ENCODE measurements at regions not wholly inside any gene's neighbourhood (a gene's known extent, or its start where the extent isn't known, plus 50 kb on each side); places are given as distances from the start of the nearest gene placed in this dataset.

DNA sequence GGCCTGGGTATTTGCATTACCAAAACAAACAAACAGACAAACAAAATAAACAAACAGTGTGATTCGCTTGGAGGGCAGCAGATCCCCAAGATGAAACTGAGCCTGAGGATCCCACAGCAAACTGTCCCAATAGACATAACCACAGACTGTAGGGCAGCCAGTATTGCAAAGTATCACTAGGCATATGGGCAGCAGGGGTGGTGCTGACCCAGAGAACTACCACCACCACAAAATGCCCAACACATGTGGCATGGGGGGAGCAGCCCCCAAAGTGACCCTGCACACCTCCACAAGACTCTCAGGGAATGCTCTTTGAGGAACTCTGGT lies 330.1 kb downstream of the CYRIA start:
- Mint-ChIP-seq H3K4me1 (no peaks in the 10 kb centered on the region), H3K36me3 (ENCODE audit: low read depth) (no peaks in the 10 kb centered on the region), H3K4me3 (no peak overlapping the region)

DNA sequence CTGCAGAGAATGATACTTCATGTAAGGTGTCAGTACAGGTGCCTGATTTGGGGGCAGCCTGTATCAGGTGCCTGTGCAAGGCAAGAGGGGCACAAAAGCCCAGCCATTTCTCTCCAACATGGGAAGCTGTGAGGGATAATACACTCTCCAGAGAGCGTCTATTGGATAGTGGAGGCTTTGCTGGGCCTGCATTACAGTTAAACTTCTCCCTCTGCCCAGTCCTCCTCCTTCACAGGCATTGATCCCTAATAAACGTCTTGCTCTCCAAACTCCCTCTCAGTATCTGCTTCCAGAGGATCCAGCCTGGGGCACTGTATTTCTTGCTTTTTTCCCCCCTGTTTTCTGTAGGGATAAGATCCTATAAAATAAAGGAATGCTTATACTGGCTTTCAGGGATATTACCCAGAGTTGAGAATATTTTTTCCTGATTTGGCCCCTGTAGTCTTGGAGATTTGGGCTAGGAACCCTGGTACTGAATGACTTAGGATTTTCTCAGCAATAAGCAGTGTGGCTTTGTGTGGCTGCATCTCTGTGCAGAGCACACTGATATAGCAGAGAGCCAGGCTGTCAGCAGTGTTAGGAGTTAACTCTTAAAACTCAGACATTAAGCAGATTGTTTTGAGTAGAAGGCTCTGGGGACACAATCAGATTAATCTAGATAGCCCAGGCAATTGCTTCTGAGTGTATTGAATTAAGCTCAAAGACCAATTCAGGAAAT lies 330.6 kb downstream of the CYRIA start:
- H3K27me3 Mint-ChIP-seq = no peaks in the 10 kb centered on the region

More for the DNA sequence above, 330.1 kb downstream of the CYRIA start:
- ATAC-seq (no peak), DNase-seq (no peak)
- H3K27ac Mint-ChIP-seq = no peak overlapping the region
- H3K9me3 Mint-ChIP-seq = peaks cover 23% of the 10 kb centered on the region
- H3K27me3 Mint-ChIP-seq = no peaks in the 10 kb centered on the region

DNA sequence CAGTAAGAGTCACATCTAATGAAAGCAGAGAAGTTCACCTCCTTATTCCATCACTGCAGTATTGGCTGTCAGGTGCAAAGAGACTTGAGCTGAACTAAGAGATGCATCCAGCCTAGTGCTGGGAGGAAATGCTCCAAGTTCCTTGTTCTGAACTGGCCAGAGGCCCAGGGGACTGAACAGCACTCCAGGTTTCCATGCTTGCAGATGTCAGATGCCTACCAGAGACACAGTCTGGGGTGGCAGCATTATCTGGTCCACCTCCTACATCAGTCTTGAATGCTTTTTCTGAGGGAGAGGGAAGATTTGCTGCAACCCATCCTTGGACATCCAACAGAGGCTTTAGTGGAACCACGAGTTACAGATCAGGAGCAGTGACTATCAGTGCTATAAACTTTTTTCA lies 331.3 kb downstream of the CYRIA start:
- no peaks in the 10 kb centered on the region for H3K4me1 Mint-ChIP-seq
- H3K36me3 Mint-ChIP-seq (ENCODE audit: low read depth) = no peaks in the 10 kb centered on the region
- H3K27ac Mint-ChIP-seq = no peak overlapping the region
- peaks cover 12% of the 10 kb centered on the region for H3K9me3 Mint-ChIP-seq
- ATAC-seq (no peak), DNase-seq (no peak)
- H3K4me3 Mint-ChIP-seq = no peak overlapping the region
- H3K27me3 Mint-ChIP-seq = no peaks in the 10 kb centered on the region

More for the DNA sequence above, 330.6 kb downstream of the CYRIA start:
- no peak overlapping the region for H3K4me3 Mint-ChIP-seq
- H3K9me3 Mint-ChIP-seq = peaks cover 19% of the 10 kb centered on the region
- no peak for ATAC-seq
- no peak for DNase-seq
- no peaks in the 10 kb centered on the region for H3K36me3 Mint-ChIP-seq (ENCODE audit: low read depth)
- H3K27ac Mint-ChIP-seq = no peak overlapping the region
- no peaks in the 10 kb centered on the region for H3K4me1 Mint-ChIP-seq

DNA sequence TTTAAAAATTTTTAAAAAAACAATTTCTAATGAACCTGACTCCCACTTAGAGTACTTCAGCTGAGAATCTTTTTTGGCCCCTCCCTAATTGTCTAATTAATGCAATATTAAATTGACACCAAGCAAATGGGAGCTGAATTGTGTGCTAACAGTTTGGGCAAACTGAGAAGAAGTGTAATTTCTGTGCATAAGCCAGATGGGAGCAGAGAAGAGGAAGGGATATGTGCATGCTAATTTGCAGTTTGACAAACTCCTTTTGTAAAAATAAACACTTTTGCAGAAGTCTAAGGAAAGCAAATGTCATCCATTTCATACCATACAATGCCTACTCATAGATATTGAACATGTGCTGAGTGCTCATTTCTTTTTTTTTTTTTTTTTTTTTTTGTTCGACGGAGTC lies 332.0 kb downstream of the CYRIA start:
- ATAC-seq = no peak
- no peak overlapping the region for H3K4me3 Mint-ChIP-seq
- H3K36me3 Mint-ChIP-seq (ENCODE audit: low read depth) = no peaks in the 10 kb centered on the region
- H3K4me1 Mint-ChIP-seq = no peaks in the 10 kb centered on the region
- peaks cover 5% of the 10 kb centered on the region for H3K9me3 Mint-ChIP-seq
- H3K27ac Mint-ChIP-seq = no peak overlapping the region
- no peak for DNase-seq
- H3K27me3 Mint-ChIP-seq = no peaks in the 10 kb centered on the region

GRCh38 chr2:16332681-16333557 lies 332.7 kb downstream of the CYRIA start:
- H3K27me3 Mint-ChIP-seq = no peaks in the 10 kb centered on the region
- ATAC-seq (no peak), DNase-seq (no peak)
- H3K9me3 Mint-ChIP-seq = no peaks in the 10 kb centered on the region
- H3K36me3 Mint-ChIP-seq (ENCODE audit: low read depth) = no peaks in the 10 kb centered on the region
- no peak overlapping the region for H3K27ac Mint-ChIP-seq
- no peak overlapping the region for H3K4me3 Mint-ChIP-seq
- no peaks in the 10 kb centered on the region for H3K4me1 Mint-ChIP-seq

DNA sequence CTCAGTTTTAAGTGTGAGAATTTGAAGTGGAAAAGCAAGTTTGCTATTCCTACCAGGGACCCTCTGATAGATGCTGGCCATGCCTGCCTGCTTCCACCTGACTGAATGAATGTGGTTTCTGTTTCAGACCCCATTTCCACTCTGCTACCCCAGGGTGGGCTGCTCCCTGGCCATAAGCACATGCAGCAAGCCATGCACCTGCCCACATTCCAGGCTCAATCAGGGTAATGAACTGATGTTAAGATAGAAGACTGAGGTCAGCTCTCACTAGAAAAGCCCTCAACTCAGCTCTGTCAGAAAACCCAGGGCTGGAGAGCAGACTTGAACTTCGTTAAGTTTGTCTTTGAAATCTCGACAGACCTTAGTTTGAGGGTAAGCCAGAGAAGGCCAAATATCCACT lies 333.9 kb downstream of the CYRIA start:
- H3K9me3 Mint-ChIP-seq = no peaks in the 10 kb centered on the region
- ATAC-seq = no peak

GRCh38 chr2:16330982-16331381 lies 334.7 kb downstream of the CYRIA start:
- no peaks in the 10 kb centered on the region for H3K36me3 Mint-ChIP-seq (ENCODE audit: low read depth)
- no peaks in the 10 kb centered on the region for H3K4me1 Mint-ChIP-seq
- no peaks in the 10 kb centered on the region for H3K9me3 Mint-ChIP-seq
- ATAC-seq (no peak), DNase-seq (no peak)
- H3K27me3 Mint-ChIP-seq = no peaks in the 10 kb centered on the region
- H3K27ac Mint-ChIP-seq = no peak overlapping the region
- H3K4me3 Mint-ChIP-seq = no peak overlapping the region

More for the DNA sequence above, 333.9 kb downstream of the CYRIA start:
- Mint-ChIP-seq H3K27me3 (no peaks in the 10 kb centered on the region), H3K27ac (no peak overlapping the region), H3K36me3 (ENCODE audit: low read depth) (no peaks in the 10 kb centered on the region), H3K4me1 (no peaks in the 10 kb centered on the region), H3K4me3 (no peak overlapping the region)
- DNase-seq = no peak

GRCh38 chr2:16330571-16330970 lies 335.1 kb downstream of the CYRIA start:
- ATAC-seq = no peak
- no peaks in the 10 kb centered on the region for H3K4me1 Mint-ChIP-seq
- H3K9me3 Mint-ChIP-seq = no peaks in the 10 kb centered on the region
- H3K36me3 Mint-ChIP-seq (ENCODE audit: low read depth) = no peaks in the 10 kb centered on the region
- H3K27me3 Mint-ChIP-seq = no peaks in the 10 kb centered on the region
- no peak for DNase-seq
- no peak overlapping the region for H3K27ac Mint-ChIP-seq
- no peak overlapping the region for H3K4me3 Mint-ChIP-seq

DNA sequence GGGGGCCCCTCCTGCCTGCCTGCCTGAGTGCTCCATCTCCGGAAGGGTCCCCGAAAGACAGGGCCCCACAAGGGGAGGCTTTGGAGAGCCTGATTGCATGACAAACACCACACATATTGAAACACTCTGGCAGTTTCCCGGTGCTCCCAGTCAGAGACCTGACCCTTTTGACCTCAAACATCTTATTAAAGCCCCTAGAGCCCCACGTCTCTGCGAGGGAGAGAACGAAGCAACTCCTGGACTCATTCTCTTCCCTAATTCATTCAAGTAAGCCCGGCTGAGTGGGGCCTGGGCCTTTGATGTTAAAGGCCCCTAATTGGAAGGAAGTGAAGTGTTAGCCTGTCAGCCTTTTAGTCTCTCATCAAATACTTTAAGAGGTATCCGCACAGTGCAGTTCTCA lies 335.6 kb downstream of the CYRIA start:
- Mint-ChIP-seq H3K9me3 (no peaks in the 10 kb centered on the region), H3K27ac (no peak overlapping the region), H3K36me3 (ENCODE audit: low read depth) (no peaks in the 10 kb centered on the region), H3K27me3 (no peaks in the 10 kb centered on the region), H3K4me3 (no peak overlapping the region), H3K4me1 (no peaks in the 10 kb centered on the region)
- no peak for ATAC-seq
- no peak for DNase-seq

GRCh38 chr2:16329421-16329820 lies 336.2 kb downstream of the CYRIA start:
- no peak overlapping the region for H3K27ac Mint-ChIP-seq
- no peaks in the 10 kb centered on the region for H3K27me3 Mint-ChIP-seq
- no peak for ATAC-seq
- H3K9me3 Mint-ChIP-seq = no peaks in the 10 kb centered on the region
- no peak for DNase-seq
- no peaks in the 10 kb centered on the region for H3K36me3 Mint-ChIP-seq (ENCODE audit: low read depth)
- H3K4me1 Mint-ChIP-seq = no peaks in the 10 kb centered on the region
- no peak overlapping the region for H3K4me3 Mint-ChIP-seq

DNA sequence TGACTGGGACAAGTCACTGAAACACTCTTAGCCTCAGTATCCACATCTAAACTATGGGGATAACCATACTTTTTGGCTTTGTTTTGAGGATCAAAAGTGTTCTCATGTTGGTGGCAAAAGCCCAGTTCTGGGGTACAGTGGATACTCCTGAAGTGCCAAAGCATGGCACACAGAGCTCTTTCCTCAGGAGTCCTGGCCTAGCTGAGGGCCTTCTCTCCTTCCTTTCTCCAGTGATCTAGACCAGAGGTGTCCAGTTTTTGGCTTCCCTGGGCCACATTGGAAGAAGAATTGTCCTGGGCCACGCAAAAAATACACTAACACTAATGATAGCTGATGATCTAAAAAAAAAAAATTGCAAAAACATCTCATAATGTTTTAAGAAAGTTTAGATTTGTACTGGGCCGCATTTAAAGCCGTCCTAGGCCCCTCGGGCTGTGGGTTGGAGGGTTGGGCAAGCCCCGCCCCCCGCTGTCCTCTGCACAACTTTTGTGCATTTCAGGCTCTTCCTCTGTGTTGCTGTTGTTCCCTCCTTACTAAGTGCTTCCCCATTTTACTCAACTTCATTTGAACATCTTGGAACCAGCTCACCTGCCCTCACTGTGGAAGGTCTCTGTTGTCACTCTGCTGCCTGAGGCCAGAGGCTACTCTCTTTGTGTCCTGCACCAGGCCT lies 337.0 kb downstream of the CYRIA start:
- H3K4me1 Mint-ChIP-seq = no peaks in the 10 kb centered on the region
- no peak for DNase-seq
- ATAC-seq = no peak
- H3K27me3 Mint-ChIP-seq = no peaks in the 10 kb centered on the region
- H3K9me3 Mint-ChIP-seq = no peaks in the 10 kb centered on the region
- no peaks in the 10 kb centered on the region for H3K36me3 Mint-ChIP-seq (ENCODE audit: low read depth)
- no peak overlapping the region for H3K27ac Mint-ChIP-seq
- no peak overlapping the region for H3K4me3 Mint-ChIP-seq

- ATAC-seq = no peak
- no peaks in the 10 kb centered on the region for H3K27me3 Mint-ChIP-seq
- no peaks in the 10 kb centered on the region for H3K9me3 Mint-ChIP-seq
- DNase-seq = no peak
- no peaks in the 10 kb centered on the region for H3K36me3 Mint-ChIP-seq (ENCODE audit: low read depth)
- no peak overlapping the region for H3K27ac Mint-ChIP-seq
- H3K4me1 Mint-ChIP-seq = no peaks in the 10 kb centered on the region
- no peak overlapping the region for H3K4me3 Mint-ChIP-seq
Measured at GRCh38 chr2:16327326-16327725, 338.3 kb downstream of the CYRIA start.

DNA sequence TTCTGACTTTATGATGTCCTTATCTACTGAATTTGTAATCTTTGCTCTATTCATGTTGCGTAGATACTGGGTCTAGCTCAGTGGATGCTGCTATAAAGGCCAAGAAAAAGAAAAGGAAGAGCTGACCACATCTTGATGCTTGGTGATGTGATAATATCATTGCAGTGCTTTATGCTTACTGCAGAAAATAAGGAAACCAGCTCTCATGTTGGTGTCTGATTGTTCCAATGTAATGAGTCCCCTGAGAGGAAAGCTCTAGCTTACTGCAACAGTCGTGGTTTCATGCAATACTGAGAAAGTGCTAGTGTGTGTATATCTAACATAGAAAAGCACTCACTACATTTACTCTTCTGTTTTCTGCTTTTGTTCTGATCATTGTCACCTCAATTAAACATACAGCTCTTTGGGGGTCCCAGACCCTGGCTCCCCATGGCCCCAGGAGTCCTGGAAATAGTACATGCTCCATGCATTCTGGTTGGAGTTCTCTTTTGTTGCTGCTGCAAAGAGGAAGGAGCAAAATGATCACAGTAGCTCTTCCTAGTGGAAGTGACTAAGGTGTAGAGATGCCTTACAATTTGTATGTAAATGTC lies 338.8 kb downstream of the CYRIA start:
- ATAC-seq = no peak

DNA sequence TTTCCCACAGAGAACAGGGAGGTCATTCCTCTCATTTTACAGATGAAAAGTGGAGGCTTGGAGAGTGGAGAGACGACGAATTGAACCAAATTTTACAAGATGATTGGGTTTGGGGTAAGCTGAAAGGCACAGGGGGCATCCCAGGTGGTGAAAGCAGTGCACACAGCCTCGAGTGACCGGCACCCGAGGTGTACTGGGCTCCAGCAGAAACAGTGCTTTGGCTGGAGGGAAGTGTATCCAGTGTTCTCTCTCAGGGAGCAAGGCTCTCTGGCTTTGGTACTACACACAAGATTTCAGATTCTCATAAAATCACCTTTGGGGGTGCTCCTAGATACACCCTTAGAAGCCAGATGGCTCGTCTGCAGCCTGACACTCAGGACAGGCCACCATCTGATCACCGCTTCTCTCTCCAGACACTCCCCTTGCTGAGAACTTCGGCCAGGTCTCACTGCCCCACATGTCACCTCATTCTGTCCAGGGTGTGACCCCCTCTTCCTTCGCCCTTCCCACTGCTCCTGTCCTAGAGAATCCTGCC lies 339.6 kb downstream of the CYRIA start:
- no peaks in the 10 kb centered on the region for H3K9me3 Mint-ChIP-seq
- H3K36me3 Mint-ChIP-seq (ENCODE audit: low read depth) = no peaks in the 10 kb centered on the region
- no peak overlapping the region for H3K4me3 Mint-ChIP-seq
- no peak for DNase-seq
- H3K27ac Mint-ChIP-seq = no peak overlapping the region
- no peaks in the 10 kb centered on the region for H3K4me1 Mint-ChIP-seq
- no peak for ATAC-seq
- H3K27me3 Mint-ChIP-seq = no peaks in the 10 kb centered on the region

More for the DNA sequence above, 338.8 kb downstream of the CYRIA start:
- DNase-seq = no peak
- H3K36me3 Mint-ChIP-seq (ENCODE audit: low read depth) = no peaks in the 10 kb centered on the region
- H3K4me1 Mint-ChIP-seq = no peaks in the 10 kb centered on the region
- H3K9me3 Mint-ChIP-seq = no peaks in the 10 kb centered on the region
- no peaks in the 10 kb centered on the region for H3K27me3 Mint-ChIP-seq
- H3K27ac Mint-ChIP-seq = no peak overlapping the region
- H3K4me3 Mint-ChIP-seq = no peak overlapping the region

Data from activated naive CD8-positive, alpha-beta T cell treated with anti-CD3 and anti-CD28 coated beads, Interleukin-2, amount 50 U/mL, for 24 hours (primary cell).